Large intestine (tissue), 3 donors: ENCODE measurements at regions not wholly inside any gene's neighbourhood (a gene's known extent, or its start where the extent isn't known, plus 50 kb on each side); places are given as distances from the start of the nearest gene placed in this dataset.

Source experiments
- DNase-seq, 2 donors: peaks; one replicate each; pipeline versions ENCODE4 v3.0.0 to v3.0.0-alpha.2; 2013
- H3K27ac ChIP-seq: one replicate; pipeline ENCODE4 v1.5.1; 2013; ENCODE audit warnings: low read length
- H3K27me3 ChIP-seq: 2 replicates; pipeline ENCODE4 v1.6.1; 2013; ENCODE audit warnings: low read length; ENCODE audit not compliant: control insufficient read depth, insufficient read depth
- H3K36me3 ChIP-seq: 2 replicates; pipeline ENCODE4 v1.6.1; 2013; ENCODE audit warnings: low read length; ENCODE audit not compliant: control insufficient read depth, insufficient read depth
- H3K4me1 ChIP-seq: one replicate; pipeline ENCODE4 v1.6.1; 2013; ENCODE audit warnings: low read length; ENCODE audit not compliant: control insufficient read depth, insufficient read depth
- H3K4me3 ChIP-seq: one replicate; pipeline ENCODE4 v1.5.1; 2013; ENCODE audit warnings: low read length
- H3K9me3 ChIP-seq: one replicate; pipeline ENCODE4 v1.6.1; 2013; ENCODE audit warnings: mild to moderate bottlenecking, low read depth, low read length, moderate library complexity; ENCODE audit not compliant: control insufficient read depth
- WGBS: methylation state at CpG from one replicate; pipeline ENCODE4 v1.1.5; 2013; ENCODE audit warnings: low lambda C conversion rate; ENCODE audit not compliant: insufficient coverage; 5-methylcytosine and 5-hydroxymethylcytosine counted together

DNA sequence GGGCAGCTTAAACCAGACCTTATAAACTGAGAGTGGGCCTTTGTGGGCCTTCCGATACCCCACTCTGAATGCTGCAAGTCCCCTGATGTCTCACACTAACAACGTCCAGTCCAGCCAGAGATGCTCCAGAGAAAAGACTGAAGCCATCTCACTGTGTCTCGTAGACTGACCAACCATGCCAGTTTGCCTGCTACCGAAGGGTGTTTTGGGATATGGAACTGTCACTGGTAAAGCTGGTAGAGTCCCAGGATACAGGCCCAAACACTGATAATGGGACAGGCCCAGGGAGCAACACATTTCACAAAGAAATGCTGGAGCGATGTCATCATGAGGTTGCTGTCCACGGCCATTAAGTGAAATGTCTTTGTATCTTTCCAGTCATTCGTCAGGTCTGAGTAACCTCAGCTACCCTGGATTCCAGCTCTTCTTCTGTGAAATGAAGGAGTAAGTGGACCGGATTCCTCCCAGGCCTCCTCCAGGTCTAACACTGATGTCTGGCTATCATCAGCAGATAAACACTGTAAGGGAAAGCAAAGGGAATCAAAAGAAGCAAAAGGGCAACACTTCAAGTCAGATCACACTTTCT lies 81.6 kb downstream of the SLC5A7 start:
- WGBS: no CpG with 5 or more reads among the region's 8 CpGs
- H3K27ac ChIP-seq: no peak overlapping the region
- no peak for DNase-seq

DNA sequence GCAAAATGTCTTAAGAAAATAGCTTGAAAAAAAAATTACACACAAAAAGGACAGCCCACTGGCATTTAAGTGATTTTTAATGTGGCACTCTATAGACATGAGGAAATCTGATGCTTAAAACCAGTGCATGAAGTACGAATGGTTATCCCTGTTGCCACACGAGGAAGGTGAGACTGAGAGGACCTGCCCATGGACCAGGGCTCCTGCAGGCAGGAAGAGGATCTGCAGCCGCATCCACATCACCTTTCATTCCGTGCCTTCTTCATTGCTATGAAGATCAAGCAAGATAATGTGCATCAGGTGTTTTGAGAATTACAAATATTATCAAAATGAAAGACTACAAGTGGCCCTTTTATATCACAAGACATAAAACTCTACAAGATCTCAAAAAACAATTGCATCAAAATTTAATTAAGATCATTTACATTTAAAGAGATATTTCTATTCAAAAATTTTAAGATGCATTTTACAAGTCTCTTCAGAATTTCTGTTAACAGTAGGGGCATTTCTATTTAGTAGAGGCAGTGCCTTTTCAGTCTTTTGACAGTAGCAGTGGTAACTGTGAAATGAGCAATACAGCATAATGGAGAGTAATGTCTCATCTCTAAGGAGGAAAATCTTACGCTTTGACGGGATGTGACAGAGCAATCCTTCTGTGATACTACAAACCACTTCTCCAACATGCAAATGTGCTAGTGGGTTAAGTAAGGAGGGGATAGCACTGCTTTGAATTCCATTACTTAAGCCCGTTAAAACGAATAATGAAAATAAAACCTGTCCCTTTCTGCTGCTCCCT lies 83.4 kb downstream of the SLC5A7 start:
- Histone ChIP-seq H3K4me3 (no peak overlapping the region), H3K27me3 (no peaks in the 10 kb centered on the region), H3K36me3 (no peaks in the 10 kb centered on the region), H3K4me1 (no peaks in the 10 kb centered on the region), H3K9me3 (no peaks in the 10 kb centered on the region), H3K27ac (no peak overlapping the region)
- DNase-seq: no peak
- 100% methylated on average over 4 of the region's 8 CpGs for WGBS

More for the DNA sequence above, 81.6 kb downstream of the SLC5A7 start:
- Histone ChIP-seq H3K4me1 (no peaks in the 10 kb centered on the region), H3K27me3 (no peaks in the 10 kb centered on the region), H3K4me3 (no peak overlapping the region), H3K36me3 (no peaks in the 10 kb centered on the region), H3K9me3 (no peaks in the 10 kb centered on the region)

DNA sequence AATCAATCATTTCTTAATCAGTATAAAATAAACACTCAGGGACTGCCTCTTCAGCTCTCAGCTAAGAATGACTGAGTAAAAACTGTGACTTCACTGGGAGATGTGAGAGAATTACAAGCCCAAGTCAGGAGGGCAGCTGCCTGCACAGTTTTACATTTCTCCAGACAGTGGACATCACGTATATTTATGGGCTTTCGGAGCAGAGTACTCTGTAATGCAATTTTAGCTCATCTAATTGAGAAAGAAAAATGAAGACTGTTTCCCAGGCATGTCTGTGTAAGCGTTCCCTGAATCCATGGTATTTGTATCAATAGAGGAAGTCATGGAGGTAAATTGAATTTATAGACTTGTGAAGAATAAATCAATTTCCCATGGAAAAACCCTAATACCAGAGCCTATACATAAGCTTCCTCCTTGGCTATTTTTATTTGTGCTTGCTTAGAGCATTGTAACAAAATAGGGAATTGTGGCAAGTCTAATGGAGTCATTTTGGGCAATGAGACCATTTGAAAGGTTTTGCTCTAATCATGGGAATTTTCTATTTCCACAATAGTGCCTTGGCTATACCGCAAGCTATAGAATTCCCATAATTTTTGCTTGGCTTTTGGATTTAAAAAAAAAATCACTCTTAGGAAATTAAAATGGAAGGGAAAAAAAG lies 87.2 kb downstream of the SLC5A7 start:
- H3K27ac ChIP-seq: no peak overlapping the region
- no peaks in the 10 kb centered on the region for H3K27me3 ChIP-seq
- DNase-seq: peak; percentile 5 to 6
- no peaks in the 10 kb centered on the region for H3K9me3 ChIP-seq
- WGBS: 93% methylated on average over 2 of the region's 4 CpGs
- H3K36me3 ChIP-seq: no peaks in the 10 kb centered on the region
- H3K4me1 ChIP-seq: no peaks in the 10 kb centered on the region
- no peak overlapping the region for H3K4me3 ChIP-seq

DNA sequence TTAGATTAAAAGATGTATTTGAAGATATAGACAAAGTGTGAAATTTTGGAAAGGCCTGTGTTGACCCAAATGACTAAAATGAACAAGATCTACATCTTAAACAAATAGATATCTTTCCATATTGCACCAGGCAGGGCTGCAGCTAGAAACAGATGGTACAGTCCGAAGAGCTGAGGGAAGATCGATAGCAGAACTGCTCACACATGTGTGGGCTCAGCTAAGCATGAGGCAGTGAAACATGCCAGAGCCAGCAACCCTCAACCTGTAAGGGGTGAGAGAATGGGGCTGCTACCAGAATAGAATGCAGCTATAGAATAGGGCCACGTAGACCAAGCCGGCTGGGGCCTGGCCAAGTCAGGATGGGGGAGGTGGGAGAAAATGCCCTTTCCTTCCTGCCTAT lies 87.8 kb downstream of the SLC5A7 start:
- Histone ChIP-seq H3K9me3 (no peaks in the 10 kb centered on the region), H3K4me1 (no peaks in the 10 kb centered on the region), H3K4me3 (no peak overlapping the region), H3K27me3 (no peaks in the 10 kb centered on the region), H3K27ac (no peak overlapping the region), H3K36me3 (no peaks in the 10 kb centered on the region)
- no peak for DNase-seq
- WGBS: no CpG with 5 or more reads among the region's 4 CpGs

DNA sequence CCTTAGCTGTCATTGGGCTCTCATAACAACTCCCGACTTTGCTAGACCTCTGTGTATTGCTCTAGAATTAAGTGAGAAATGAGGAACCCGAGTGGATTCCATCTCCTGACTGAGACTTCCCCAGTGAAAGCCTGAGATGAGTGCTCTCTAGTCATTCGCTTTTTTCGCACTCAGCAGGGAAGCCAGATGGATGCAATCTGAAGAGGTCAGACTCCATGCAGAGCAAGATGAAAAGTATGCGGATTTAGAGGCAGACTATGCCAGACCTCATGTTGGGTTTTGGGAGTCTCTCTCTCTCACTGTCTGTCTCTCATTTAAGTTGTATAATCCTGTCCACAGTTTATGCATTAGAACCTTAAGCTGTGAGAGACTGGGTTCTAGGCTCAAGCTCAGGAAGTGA lies 88.6 kb downstream of the SLC5A7 start:
- no peak overlapping the region for H3K27ac ChIP-seq

DNA sequence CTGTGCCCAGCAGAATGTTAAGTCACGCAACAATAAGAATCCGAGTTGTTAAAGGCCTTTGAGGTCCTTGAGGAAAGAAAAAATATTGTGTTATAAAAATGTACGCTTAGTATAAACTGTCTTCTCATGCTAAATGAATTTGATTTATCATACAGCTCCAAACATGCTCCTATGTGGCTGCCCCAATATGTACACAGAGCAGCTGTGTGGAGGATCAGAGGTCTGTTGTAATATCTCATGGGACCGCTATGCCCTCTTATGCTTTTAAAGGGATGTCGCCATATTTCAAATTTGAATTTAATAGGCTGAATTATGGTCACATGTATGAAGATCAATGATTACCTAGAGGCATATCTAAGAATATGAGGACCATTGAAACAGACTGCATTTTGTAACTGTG lies 90.2 kb downstream of the SLC5A7 start:
- Histone ChIP-seq H3K27ac (no peak overlapping the region), H3K4me3 (no peak overlapping the region), H3K4me1 (no peaks in the 10 kb centered on the region), H3K9me3 (no peaks in the 10 kb centered on the region), H3K27me3 (no peaks in the 10 kb centered on the region), H3K36me3 (no peaks in the 10 kb centered on the region)
- no peak for DNase-seq
- WGBS: 75% methylated on average over 2 of the region's 5 CpGs

More for the DNA sequence above, 88.6 kb downstream of the SLC5A7 start:
- WGBS: no CpG with 5 or more reads among the region's 5 CpGs
- no peak overlapping the region for H3K4me3 ChIP-seq
- H3K4me1 ChIP-seq: no peaks in the 10 kb centered on the region
- no peak for DNase-seq
- H3K36me3 ChIP-seq: no peaks in the 10 kb centered on the region
- no peaks in the 10 kb centered on the region for H3K27me3 ChIP-seq
- no peaks in the 10 kb centered on the region for H3K9me3 ChIP-seq

DNA sequence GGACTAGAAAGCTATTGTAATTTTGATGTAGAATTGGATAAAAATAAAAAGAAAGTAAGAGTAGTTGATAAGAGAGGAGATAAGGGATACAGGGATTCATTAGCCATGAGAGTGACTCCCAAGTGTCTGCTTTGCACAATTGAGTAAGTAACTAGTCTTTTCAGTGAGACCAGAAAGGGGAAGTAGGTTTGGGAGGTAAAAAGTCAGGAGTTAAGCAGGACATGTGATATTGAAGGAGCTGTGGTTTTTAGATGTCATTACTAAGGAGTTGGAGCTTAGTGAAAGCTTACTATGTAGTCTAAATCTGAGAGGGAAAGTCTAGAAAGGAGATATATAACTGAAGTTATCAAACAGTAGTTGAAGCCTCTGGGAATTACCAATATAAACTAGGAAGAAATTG lies 93.4 kb downstream of the SLC5A7 start:
- Histone ChIP-seq H3K36me3 (no peaks in the 10 kb centered on the region), H3K27me3 (no peaks in the 10 kb centered on the region), H3K27ac (no peak overlapping the region), H3K4me1 (no peaks in the 10 kb centered on the region), H3K9me3 (no peaks in the 10 kb centered on the region), H3K4me3 (no peak overlapping the region)
- no peak for DNase-seq

DNA sequence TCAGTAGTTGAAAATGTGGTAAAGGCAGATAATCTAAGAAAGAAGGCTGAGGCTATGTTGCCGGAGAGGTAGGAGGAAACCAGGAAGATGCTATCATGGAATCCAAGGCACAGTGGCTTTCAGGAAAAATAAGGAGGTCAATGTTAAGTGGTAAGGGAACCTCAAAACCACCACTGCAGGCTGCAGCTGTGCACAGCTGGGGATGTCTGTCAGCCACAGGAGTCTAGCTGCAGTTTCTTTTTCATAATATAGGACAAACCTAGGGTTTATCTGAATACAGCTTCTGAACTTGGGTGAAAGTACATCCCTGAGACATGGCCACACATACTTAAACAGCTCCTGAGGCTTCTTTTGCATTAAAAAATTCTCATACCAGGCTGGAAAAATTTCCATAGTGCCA lies 93.9 kb downstream of the SLC5A7 start:
- H3K36me3 ChIP-seq: no peaks in the 10 kb centered on the region
- no peaks in the 10 kb centered on the region for H3K27me3 ChIP-seq
- 100% methylated on average over 1 of the region's 1 CpG for WGBS
- no peak for DNase-seq
- no peak overlapping the region for H3K27ac ChIP-seq
- no peaks in the 10 kb centered on the region for H3K4me1 ChIP-seq
- H3K9me3 ChIP-seq: no peaks in the 10 kb centered on the region
- H3K4me3 ChIP-seq: no peak overlapping the region

DNA sequence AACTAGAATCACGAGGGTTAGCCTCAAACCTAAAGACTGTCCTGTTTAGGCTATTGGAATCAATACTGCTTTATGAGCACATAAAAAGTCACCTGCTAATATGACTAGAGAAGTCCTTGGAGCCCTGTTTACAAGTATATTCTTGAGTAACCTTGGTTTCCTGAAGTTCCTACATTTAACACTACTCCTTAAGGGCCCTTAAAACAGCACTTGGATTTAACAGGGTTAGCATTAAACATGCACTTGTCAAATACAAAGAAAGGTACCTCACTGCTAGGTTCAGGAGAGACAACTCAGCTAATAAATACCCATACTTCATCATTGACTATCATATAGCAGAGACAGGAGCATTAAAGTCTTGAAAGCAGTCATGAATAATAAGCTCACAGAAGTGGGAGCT lies 96.7 kb downstream of the SLC5A7 start:
- Histone ChIP-seq H3K4me1 (no peaks in the 10 kb centered on the region), H3K4me3 (no peak overlapping the region), H3K27ac (no peak overlapping the region), H3K36me3 (no peaks in the 10 kb centered on the region), H3K27me3 (no peaks in the 10 kb centered on the region), H3K9me3 (no peaks in the 10 kb centered on the region)
- DNase-seq: no peak
- no CpG with 5 or more reads among the region's 1 CpG for WGBS

DNA sequence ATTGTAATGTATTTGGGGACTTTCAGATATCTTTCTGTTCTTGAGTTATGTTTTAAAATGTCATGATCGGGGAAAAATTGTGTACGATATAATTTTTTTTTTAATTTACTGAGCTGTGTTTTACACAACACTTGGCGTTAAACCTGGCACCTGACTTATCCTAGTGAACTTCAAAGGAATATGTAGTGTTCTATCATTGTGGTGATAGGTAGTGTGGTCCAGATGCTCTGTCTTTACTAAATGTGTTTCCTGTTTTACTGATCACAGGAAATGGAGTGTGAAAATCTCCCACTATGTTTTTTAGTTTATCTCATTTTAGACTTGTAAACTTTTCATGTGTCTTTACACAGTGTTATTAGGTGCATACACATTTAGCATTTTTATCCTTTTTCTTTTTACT lies 98.0 kb downstream of the SLC5A7 start:
- Histone ChIP-seq H3K4me1 (no peaks in the 10 kb centered on the region), H3K27me3 (no peaks in the 10 kb centered on the region), H3K4me3 (no peak overlapping the region), H3K27ac (no peak overlapping the region), H3K36me3 (no peaks in the 10 kb centered on the region), H3K9me3 (no peaks in the 10 kb centered on the region)
- DNase-seq: no peak
- WGBS: 100% methylated on average over 2 of the region's 3 CpGs
